B cell (primary cell): ENCODE measurements at regions not wholly inside any gene's neighbourhood (a gene's known extent, or its start where the extent isn't known, plus 50 kb on each side); places are given as distances from the start of the nearest gene placed in this dataset.

Experiments used
- ATAC-seq: fragments of 200-7000 bp; cut with Tn5 transposase; one replicate; pipeline ENCODE4 v1.10.0; 2021; ENCODE audit warnings: low read depth, mild to moderate bottlenecking, moderate number of reproducible peaks, moderate library complexity
- CTCF ChIA-PET: fragments of 350-600 bp; sonication (Branson Sonifier 250); formaldehyde crosslinking; loops from one replicate; lab custom pipeline; 2021; ENCODE audit warnings: antibody characterized with exemption, inconsistent platforms; lab: Charles Lee
- POLR2A ChIA-PET: fragments of 350-600 bp; sonication (Branson Sonifier 250); formaldehyde crosslinking; loops from one replicate; lab custom pipeline; 2021; ENCODE audit warnings: antibody characterized with exemption; lab: Charles Lee
- DNase-seq: peaks from one replicate; pipeline ENCODE4 v3.0.0; 2013
- H2AFZ ChIP-seq: 2 replicates; pipeline ENCODE4 v1.6.1; 2012; ENCODE audit warnings: mild to moderate bottlenecking, low read depth, low read length; ENCODE audit not compliant: insufficient read depth, poor library complexity, severe bottlenecking
- H3K27ac ChIP-seq, 2 donors: 1 replicate in 1 of 2; 2 replicates in 1 of 2; pipeline ENCODE4 v1.5.1; 2012 to 2013; ENCODE audit warnings: low read length in 2 of 2, mild to moderate bottlenecking in 2 of 2, moderate library complexity in 1 of 2
- H3K27me3 ChIP-seq, 4 experiments: fragments of 200-600 bp in 1 of 4; sonication (generic) in 1 of 4; replicated peaks in 1 of 4; 1 replicate in 2 of 4; 2 replicates in 2 of 4; pipeline versions ENCODE4 v1.6.1 to v1.7.0; 2013 to 2016; ENCODE audit warnings: low read length in 3 of 4, mild to moderate bottlenecking in 2 of 4, mixed read lengths in 1 of 4, moderate library complexity in 1 of 4; ENCODE audit not compliant: insufficient read depth in 4 of 4, control insufficient read depth in 3 of 4; ENCODE audit errors: control extremely low read depth in 1 of 4
- H3K36me3 ChIP-seq, 2 experiments: replicated peaks in 1 of 2; 1 replicate in 1 of 2; 2 replicates in 1 of 2; pipeline versions ENCODE4 v1.6.1 to v1.7.1; 2013; ENCODE audit warnings: low read length in 1 of 2; ENCODE audit not compliant: insufficient read depth in 2 of 2, control insufficient read depth in 1 of 2; ENCODE audit errors: control extremely low read depth in 1 of 2, extremely low read depth in 1 of 2
- H3K4me1 ChIP-seq, 2 donors: fragments of 200-600 bp in 1 of 2; sonication (generic) in 1 of 2; 1 replicate in 1 of 2; 2 replicates in 1 of 2; pipeline versions ENCODE4 v1.5.1 to v1.6.1; 2013 to 2017; ENCODE audit warnings: low read length in 2 of 2; ENCODE audit not compliant: control insufficient read depth in 2 of 2, insufficient read depth in 2 of 2
- H3K4me2 ChIP-seq: replicated peaks from 2 replicates; pipeline ENCODE3; 2012; ENCODE audit warnings: mild to moderate bottlenecking, low read depth, low read length; ENCODE audit not compliant: poor library complexity, severe bottlenecking
- H3K4me3 ChIP-seq, 5 experiments: fragments of 200-600 bp in 1 of 5; sonication (generic) in 1 of 5; 1 replicate in 3 of 5; 2 replicates in 2 of 5; pipeline versions ENCODE4 v1.5.1 to v1.7.0; 2011 to 2016; ENCODE audit warnings: low read length in 4 of 5, mild to moderate bottlenecking in 4 of 5, low read depth in 2 of 5, control low read depth in 1 of 5, moderate library complexity in 1 of 5; ENCODE audit not compliant: insufficient read depth in 1 of 5; ENCODE audit errors: control extremely low read depth in 1 of 5, extremely low read depth in 1 of 5
- H3K79me2 ChIP-seq: fragments of 200-600 bp; sonication (generic); one replicate; pipeline ENCODE4 v1.6.0; 2016; ENCODE audit warnings: low read length; ENCODE audit not compliant: control insufficient read depth, insufficient read depth
- H3K9ac ChIP-seq: fragments of 200-600 bp; sonication (generic); 2 replicates; pipeline ENCODE4 v1.6.1; 2017; ENCODE audit warnings: mild to moderate bottlenecking, low read length, moderate library complexity
- H3K9me3 ChIP-seq, 3 donors: one replicate each; pipeline versions ENCODE4 v1.6.1 to v1.7.1; 2013; ENCODE audit warnings: low read length in 2 of 3; ENCODE audit not compliant: control insufficient read depth in 2 of 3, insufficient read depth in 1 of 3; ENCODE audit errors: control extremely low read depth in 1 of 3
- H4K20me1 ChIP-seq: 2 replicates; pipeline ENCODE4 v1.6.0; 2012; ENCODE audit warnings: mild to moderate bottlenecking, low read length; ENCODE audit not compliant: insufficient read depth, control insufficient read depth, poor library complexity, severe bottlenecking
- H3K27ac Mint-ChIP-seq: one replicate; pipeline ENCODE4 v1.8.0; 2021; ENCODE audit warnings: mixed read lengths
- H3K27me3 Mint-ChIP-seq: one replicate; pipeline ENCODE4 v1.8.0; 2021; ENCODE audit warnings: mixed read lengths
- H3K4me1 Mint-ChIP-seq: one replicate; pipeline ENCODE4 v1.8.0; 2021; ENCODE audit warnings: mixed read lengths
- H3K4me3 Mint-ChIP-seq: one replicate; pipeline ENCODE4 v1.8.0; 2021; ENCODE audit warnings: mixed read lengths
- H3K9me3 Mint-ChIP-seq: one replicate; pipeline ENCODE4 v1.8.0; 2022; ENCODE audit warnings: mixed read lengths; ENCODE audit not compliant: insufficient read depth
- EZH2 ChIP-seq: IDR thresholded peaks from 2 replicates; pipeline ENCODE4 v1.6.1; 2012; ENCODE audit warnings: borderline replicate concordance, low read depth, mild to moderate bottlenecking, moderate library complexity, low read length; ENCODE audit not compliant: insufficient read depth, poor library complexity, severe bottlenecking
- WGBS: methylation state at CpG from one replicate; pipeline ENCODE4 v1.1.5; 2013; ENCODE audit warnings: missing lambda C conversion rate; ENCODE audit not compliant: insufficient coverage; 5-methylcytosine and 5-hydroxymethylcytosine counted together
- intact Hi-C: fragments of 100-400 bp; cut with micrococcal nuclease; formaldehyde crosslinking; loops from one replicate; pipeline ENCODE4 v1.10.0; 2022
- TF ChIP-seq, protein P1 (sequence below): fragments of 200-600 bp; IDR thresholded peaks from one replicate; pipeline ENCODE4 v1.8.0; 2022; ENCODE audit warnings: antibody characterized with exemption, mild to moderate bottlenecking

DNA sequence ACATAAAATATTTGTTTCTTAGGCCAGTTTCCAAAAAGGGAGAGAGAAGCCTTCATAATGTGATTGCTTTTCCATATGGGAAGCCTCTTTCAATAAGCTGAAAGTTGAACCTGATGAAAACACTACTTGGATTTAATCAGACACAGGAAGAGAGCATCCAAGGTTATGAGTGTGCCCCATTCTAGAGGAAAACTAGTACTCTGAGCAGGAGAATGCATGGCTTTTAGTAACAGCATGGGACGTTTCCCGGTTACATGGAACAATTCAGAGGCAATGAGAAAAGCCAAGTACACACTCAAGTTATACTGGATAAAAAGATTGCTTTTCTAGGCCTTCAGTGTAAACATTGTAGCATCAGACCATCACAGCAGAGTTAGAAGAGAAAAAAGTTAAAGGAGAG is 315.8 kb downstream of the ZNF516 start:
- H3K27me3 ChIP-seq, result no peaks in the 10 kb centered on the region
- ATAC-seq (no peak), DNase-seq (no peak)
- H3K27me3 Mint-ChIP-seq, result no peaks in the 10 kb centered on the region
- intact Hi-C loops, result no loop called here
- H3K4me1 Mint-ChIP-seq, result no peaks in the 10 kb centered on the region
- ChIA-PET POLR2A (no interaction called here), CTCF (interaction anchor here (0.6 kb wide), 1 partner anchor 55 kb away, joined by 3 read pairs; no protein-coding TSS in a partner anchor)
- H3K36me3 ChIP-seq, result no peaks in the 10 kb centered on the region
- no peak overlapping the region for H3K4me3 Mint-ChIP-seq
- H3K79me2 ChIP-seq, result no peaks in the 10 kb centered on the region
- no peak overlapping the region for H3K27ac ChIP-seq
- H4K20me1 ChIP-seq, result no peaks in the 10 kb centered on the region
- H3K4me1 ChIP-seq, result no peaks in the 10 kb centered on the region
- H2AFZ ChIP-seq, result no peak overlapping the region
- H3K27ac Mint-ChIP-seq, result no peak overlapping the region
- no CpG with 5 or more reads among the region's 2 CpGs for WGBS
- H3K9me3 Mint-ChIP-seq, result no peaks in the 10 kb centered on the region
- H3K9me3 ChIP-seq, result no peaks in the 10 kb centered on the region
- no peak overlapping the region for H3K4me3 ChIP-seq
- H3K4me2 ChIP-seq, result no peak overlapping the region
- H3K9ac ChIP-seq, result no peak overlapping the region
- TF ChIP-seq EZH2, result no peak
- TF ChIP-seq, protein P1, sequence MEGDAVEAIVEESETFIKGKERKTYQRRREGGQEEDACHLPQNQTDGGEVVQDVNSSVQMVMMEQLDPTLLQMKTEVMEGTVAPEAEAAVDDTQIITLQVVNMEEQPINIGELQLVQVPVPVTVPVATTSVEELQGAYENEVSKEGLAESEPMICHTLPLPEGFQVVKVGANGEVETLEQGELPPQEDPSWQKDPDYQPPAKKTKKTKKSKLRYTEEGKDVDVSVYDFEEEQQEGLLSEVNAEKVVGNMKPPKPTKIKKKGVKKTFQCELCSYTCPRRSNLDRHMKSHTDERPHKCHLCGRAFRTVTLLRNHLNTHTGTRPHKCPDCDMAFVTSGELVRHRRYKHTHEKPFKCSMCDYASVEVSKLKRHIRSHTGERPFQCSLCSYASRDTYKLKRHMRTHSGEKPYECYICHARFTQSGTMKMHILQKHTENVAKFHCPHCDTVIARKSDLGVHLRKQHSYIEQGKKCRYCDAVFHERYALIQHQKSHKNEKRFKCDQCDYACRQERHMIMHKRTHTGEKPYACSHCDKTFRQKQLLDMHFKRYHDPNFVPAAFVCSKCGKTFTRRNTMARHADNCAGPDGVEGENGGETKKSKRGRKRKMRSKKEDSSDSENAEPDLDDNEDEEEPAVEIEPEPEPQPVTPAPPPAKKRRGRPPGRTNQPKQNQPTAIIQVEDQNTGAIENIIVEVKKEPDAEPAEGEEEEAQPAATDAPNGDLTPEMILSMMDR, result no peak

DNA sequence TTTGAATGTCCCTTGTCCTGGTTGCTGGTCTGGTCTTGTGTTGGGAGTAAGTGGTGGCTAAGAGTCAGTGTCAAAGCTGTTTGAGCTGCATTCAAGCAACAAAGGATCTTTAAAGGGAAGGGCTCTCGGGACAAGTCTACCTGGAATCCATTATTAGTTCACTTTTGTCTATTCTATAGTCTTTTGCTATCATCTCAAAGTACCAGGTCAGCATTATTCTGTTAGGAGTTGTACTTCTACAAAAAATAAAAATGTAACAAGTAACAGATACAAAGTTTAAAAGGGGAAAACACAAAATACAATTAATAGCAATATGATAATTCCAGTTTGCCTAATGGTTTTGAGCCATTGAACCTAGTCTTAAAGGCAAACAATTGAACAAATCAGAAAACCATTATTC is 317.9 kb downstream of the ZNF516 start:
- H3K9me3 Mint-ChIP-seq, result no peaks in the 10 kb centered on the region
- no peak overlapping the region for H3K4me3 Mint-ChIP-seq
- intact Hi-C loops, result no loop called here

More for the DNA sequence above, 317.9 kb downstream of the ZNF516 start:
- ChIA-PET POLR2A (no interaction called here), CTCF (no interaction called here)
- Histone ChIP-seq H3K4me2 (no peak overlapping the region), H3K9ac (no peak overlapping the region), H3K79me2 (no peaks in the 10 kb centered on the region), H3K4me3 (no peak overlapping the region), H3K4me1 (no peaks in the 10 kb centered on the region), H2AFZ (no peak overlapping the region), H3K36me3 (no peaks in the 10 kb centered on the region), H3K9me3 (no peaks in the 10 kb centered on the region), H3K27ac (no peak overlapping the region), H4K20me1 (no peaks in the 10 kb centered on the region), H3K27me3 (no peaks in the 10 kb centered on the region)
- no peaks in the 10 kb centered on the region for H3K4me1 Mint-ChIP-seq
- no peak for DNase-seq
- H3K27me3 Mint-ChIP-seq, result no peaks in the 10 kb centered on the region
- TF ChIP-seq EZH2, result no peak
- TF ChIP-seq, protein P1, result no peak
- WGBS, result no CpG with 5 or more reads among the region's 1 CpG
- no peak overlapping the region for H3K27ac Mint-ChIP-seq
- no peak for ATAC-seq
